Cardiac fibroblast (primary cell): ENCODE measurements at regions not wholly inside any gene's neighbourhood (a gene's known extent, or its start where the extent isn't known, plus 50 kb on each side); places are given as distances from the start of the nearest gene placed in this dataset.

Experiments used
- DNase-seq, 2 donors: peaks; one replicate each; pipeline versions ENCODE4 v3.0.0 to v3.0.0-alpha.2; 2010; ENCODE audit warnings: low read depth in 2 of 2
- H3K4me3 ChIP-seq, 2 donors: replicated peaks in 1 of 2; 1 replicate in 1 of 2; 2 replicates in 1 of 2; pipeline ENCODE4 v1.5.1; 2011; ENCODE audit warnings: low read depth in 2 of 2, low read length in 2 of 2, mild to moderate bottlenecking in 2 of 2, moderate library complexity in 1 of 2
- TF ChIP-seq, protein P1 (sequence below): IDR thresholded peaks from one replicate; pipeline ENCODE4 v1.5.1; 2011; ENCODE audit warnings: low read depth, mild to moderate bottlenecking, low read length, inconsistent platforms

DNA sequence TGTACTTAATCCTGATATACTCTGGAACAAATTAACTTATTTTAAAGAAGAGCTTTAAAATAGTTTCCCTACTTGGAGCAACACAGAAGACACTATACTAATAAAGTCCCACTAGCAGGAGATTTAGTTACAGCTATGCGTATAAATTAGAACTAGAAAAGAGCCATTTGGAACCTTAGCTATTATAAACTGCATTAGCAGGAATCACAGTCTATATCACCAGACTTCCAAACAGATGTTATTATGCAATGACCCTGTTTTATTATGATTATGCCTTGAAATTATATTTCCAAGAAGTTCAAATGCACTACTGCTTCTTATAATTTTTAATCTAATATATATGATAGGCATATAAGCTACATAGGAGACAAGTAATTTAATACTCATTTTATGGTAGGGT is 95.5 kb upstream of the WDR44 start:
- TF ChIP-seq, protein P1, sequence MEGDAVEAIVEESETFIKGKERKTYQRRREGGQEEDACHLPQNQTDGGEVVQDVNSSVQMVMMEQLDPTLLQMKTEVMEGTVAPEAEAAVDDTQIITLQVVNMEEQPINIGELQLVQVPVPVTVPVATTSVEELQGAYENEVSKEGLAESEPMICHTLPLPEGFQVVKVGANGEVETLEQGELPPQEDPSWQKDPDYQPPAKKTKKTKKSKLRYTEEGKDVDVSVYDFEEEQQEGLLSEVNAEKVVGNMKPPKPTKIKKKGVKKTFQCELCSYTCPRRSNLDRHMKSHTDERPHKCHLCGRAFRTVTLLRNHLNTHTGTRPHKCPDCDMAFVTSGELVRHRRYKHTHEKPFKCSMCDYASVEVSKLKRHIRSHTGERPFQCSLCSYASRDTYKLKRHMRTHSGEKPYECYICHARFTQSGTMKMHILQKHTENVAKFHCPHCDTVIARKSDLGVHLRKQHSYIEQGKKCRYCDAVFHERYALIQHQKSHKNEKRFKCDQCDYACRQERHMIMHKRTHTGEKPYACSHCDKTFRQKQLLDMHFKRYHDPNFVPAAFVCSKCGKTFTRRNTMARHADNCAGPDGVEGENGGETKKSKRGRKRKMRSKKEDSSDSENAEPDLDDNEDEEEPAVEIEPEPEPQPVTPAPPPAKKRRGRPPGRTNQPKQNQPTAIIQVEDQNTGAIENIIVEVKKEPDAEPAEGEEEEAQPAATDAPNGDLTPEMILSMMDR = no peak
- no peak for DNase-seq
- no peak overlapping the region for H3K4me3 ChIP-seq

- peak; percentile 32 to 46 for DNase-seq
- TF ChIP-seq, protein P1 = no peak
- no peak overlapping the region for H3K4me3 ChIP-seq
These were observed 94.6 kb upstream of the WDR44 start for GRCh38 chrX:118251271-118251670.

DNA sequence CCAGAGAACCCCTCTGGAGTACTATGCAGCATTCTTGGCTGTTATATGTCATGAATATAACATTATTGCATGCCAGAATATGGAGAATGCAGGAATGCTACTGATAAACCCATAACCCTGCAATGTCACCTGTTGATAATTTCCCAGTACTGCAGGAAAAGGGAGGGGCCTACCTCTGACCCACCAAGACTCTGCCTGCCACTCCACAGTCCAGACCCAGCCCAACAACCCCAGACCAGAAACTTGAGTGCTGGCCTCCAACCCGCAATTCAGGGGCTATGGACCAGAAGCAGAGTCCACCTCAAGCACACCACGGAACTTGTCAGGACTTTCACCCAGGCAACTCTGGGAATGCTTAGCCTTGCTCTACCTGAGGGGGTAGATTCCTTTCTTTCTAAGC is 92.9 kb upstream of the WDR44 start:
- H3K4me3 ChIP-seq = no peak overlapping the region
- TF ChIP-seq, protein P1 = no peak
- DNase-seq = no peak

- TF ChIP-seq, protein P1 = peak; percentile 45
- peak; percentile 61 to 65 for DNase-seq
- no peak overlapping the region for H3K4me3 ChIP-seq
These were observed 91.3 kb upstream of the WDR44 start for GRCh38 chrX:118254611-118255010.

GRCh38 chrX:118255921-118256320 is 90.0 kb upstream of the WDR44 start:
- no peak for DNase-seq
- TF ChIP-seq, protein P1 = no peak

DNA sequence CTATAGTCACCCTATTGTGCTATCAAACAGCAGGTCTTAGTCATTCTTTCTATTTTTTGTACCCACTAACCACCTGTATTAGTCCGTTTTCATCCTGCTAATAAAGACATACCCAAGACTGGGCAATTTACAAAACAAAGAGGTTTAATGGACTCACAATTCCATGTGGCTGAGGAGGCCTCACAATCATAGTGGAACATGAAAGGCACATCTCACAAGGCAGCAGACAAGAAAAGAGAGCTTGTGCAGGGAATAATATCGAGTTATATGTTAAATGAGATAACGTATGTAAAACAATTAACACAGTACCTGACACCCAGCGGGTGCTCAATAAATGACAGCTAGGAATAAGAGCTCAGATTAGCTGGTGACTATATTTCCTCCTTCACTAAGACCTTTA is 88.1 kb upstream of the WDR44 start:
- DNase-seq = no peak
- no peak overlapping the region for H3K4me3 ChIP-seq
- TF ChIP-seq, protein P1 = no peak

More at GRCh38 chrX:118255921-118256320, 90.0 kb upstream of the WDR44 start:
- H3K4me3 ChIP-seq = no peak overlapping the region

GRCh38 chrX:118259213-118259612 is 86.7 kb upstream of the WDR44 start:
- TF ChIP-seq, protein P1 = no peak
- DNase-seq = no peak
- H3K4me3 ChIP-seq = no peak overlapping the region
